HEK293 (cell line): ENCODE measurements at regions not wholly inside any gene's neighbourhood (a gene's known extent, or its start where the extent isn't known, plus 50 kb on each side); places are given as distances from the start of the nearest gene placed in this dataset.

Source experiments
- CTCF ChIA-PET: fragments of 350-600 bp; formaldehyde crosslinking; extraction: SDS; loops from one replicate; lab custom pipeline; 2021; ENCODE audit warnings: antibody characterized with exemption; lab: Yijun Ruan, JAX
- POLR2A ChIA-PET: fragments of 300-600 bp; formaldehyde crosslinking; extraction: SDS; loops from one replicate; lab custom pipeline; 2020; ENCODE audit warnings: antibody characterized with exemption, inconsistent platforms; lab: Yijun Ruan, JAX
- H3K27ac ChIP-seq: fragments of 200-500 bp; sonication (Bioruptor generic); 2 replicates; pipeline ENCODE4 v1.5.1; 2014; ENCODE audit warnings: low read depth, low read length, control low read depth, inconsistent platforms; ENCODE audit errors: extremely low read depth
- H3K36me3 ChIP-seq, 2 experiments: fragments of 200-500 bp in 1 of 2; sonication (Bioruptor generic) in 1 of 2; 1 replicate in 1 of 2; 2 replicates in 1 of 2; pipeline ENCODE4 v1.5.1; 2014 to 2017; ENCODE audit warnings: inconsistent platforms in 2 of 2, low read length in 2 of 2; ENCODE audit not compliant: control insufficient read depth in 2 of 2, insufficient read depth in 1 of 2
- H3K4me1 ChIP-seq: fragments of 200-500 bp; sonication (Bioruptor generic); 2 replicates; pipeline ENCODE4 v1.5.1; 2014; ENCODE audit warnings: mild to moderate bottlenecking, low read length, inconsistent platforms; ENCODE audit not compliant: control insufficient read depth, insufficient read depth
- H3K4me3 ChIP-seq: 2 replicates; pipeline ENCODE4 v1.5.1; 2011; ENCODE audit warnings: low read depth, mild to moderate bottlenecking, control low read depth, low read length, moderate library complexity
- H3K9me3 ChIP-seq: fragments of 200-500 bp; sonication (Bioruptor generic); 2 replicates; pipeline ENCODE4 v1.5.1; 2014; ENCODE audit warnings: low read depth, low read length, inconsistent platforms; ENCODE audit not compliant: control insufficient read depth, insufficient read depth
- BCL6B ChIP-seq: fragments of 450-650 bp; formaldehyde crosslinking; IDR thresholded peaks from 2 replicates; pipeline ENCODE4 v1.5.1; 2017; ENCODE audit warnings: missing biosample characterization, missing genetic modification characterization
- INSM2 ChIP-seq: fragments of 450-650 bp; formaldehyde crosslinking; IDR thresholded peaks from 2 replicates; pipeline ENCODE4 v1.5.1; 2016; ENCODE audit warnings: missing biosample characterization, missing genetic modification characterization
- KLF1 ChIP-seq: fragments of 450-650 bp; formaldehyde crosslinking; IDR thresholded peaks from 2 replicates; pipeline ENCODE4 v1.5.1; 2016; ENCODE audit warnings: missing biosample characterization, missing genetic modification characterization
- KLF16 ChIP-seq: fragments of 450-650 bp; formaldehyde crosslinking; IDR thresholded peaks from 2 replicates; pipeline ENCODE4 v1.5.1; 2017; ENCODE audit warnings: missing biosample characterization, missing genetic modification characterization
- OSR2 ChIP-seq: fragments of 450-650 bp; formaldehyde crosslinking; IDR thresholded peaks from 2 replicates; pipeline ENCODE4 v1.5.1; 2016; ENCODE audit warnings: missing biosample characterization, missing genetic modification characterization
- PRDM10 ChIP-seq: fragments of 450-650 bp; formaldehyde crosslinking; IDR thresholded peaks from 2 replicates; pipeline ENCODE4 v1.5.1; 2016; ENCODE audit warnings: missing biosample characterization, missing genetic modification characterization
- YY1 ChIP-seq: fragments of 450-650 bp; formaldehyde crosslinking; IDR thresholded peaks from 2 replicates; pipeline ENCODE4 v1.5.1; 2018; ENCODE audit warnings: missing biosample characterization, missing genetic modification characterization
- ZNF121 ChIP-seq: fragments of 450-650 bp; formaldehyde crosslinking; IDR thresholded peaks from 2 replicates; pipeline ENCODE4 v1.5.1; 2016; ENCODE audit warnings: missing biosample characterization, missing genetic modification characterization
- ZNF175 ChIP-seq: fragments of 450-650 bp; formaldehyde crosslinking; IDR thresholded peaks from 2 replicates; pipeline ENCODE4 v1.5.1; 2016; ENCODE audit warnings: missing biosample characterization, missing genetic modification characterization
- ZNF19 ChIP-seq: fragments of 450-650 bp; formaldehyde crosslinking; IDR thresholded peaks from 2 replicates; pipeline ENCODE4; 2016; ENCODE audit warnings: missing biosample characterization, missing genetic modification characterization, low read depth
- ZNF2 ChIP-seq: fragments of 450-650 bp; formaldehyde crosslinking; IDR thresholded peaks from 2 replicates; pipeline ENCODE4 v1.5.1; 2016; ENCODE audit warnings: missing biosample characterization, missing genetic modification characterization
- ZNF214 ChIP-seq: fragments of 450-650 bp; formaldehyde crosslinking; IDR thresholded peaks from 2 replicates; pipeline ENCODE4 v1.5.1; 2017; ENCODE audit warnings: missing biosample characterization, mild to moderate bottlenecking, missing genetic modification characterization, borderline replicate concordance
- ZNF223 ChIP-seq: fragments of 450-650 bp; formaldehyde crosslinking; IDR thresholded peaks from 2 replicates; pipeline ENCODE4 v1.5.1; 2016; ENCODE audit warnings: missing biosample characterization, missing genetic modification characterization
- ZNF239 ChIP-seq: fragments of 450-650 bp; formaldehyde crosslinking; IDR thresholded peaks from 2 replicates; pipeline ENCODE4 v1.5.1; 2016; ENCODE audit warnings: missing biosample characterization, missing genetic modification characterization
- ZNF26 ChIP-seq: fragments of 450-650 bp; formaldehyde crosslinking; IDR thresholded peaks from 2 replicates; pipeline ENCODE4 v1.5.1; 2016; ENCODE audit warnings: missing biosample characterization, missing genetic modification characterization
- ZNF394 ChIP-seq: fragments of 450-650 bp; formaldehyde crosslinking; IDR thresholded peaks from 2 replicates; pipeline ENCODE4 v1.5.1; 2016; ENCODE audit warnings: missing biosample characterization, missing genetic modification characterization, mild to moderate bottlenecking, moderate library complexity, borderline replicate concordance
- ZNF398 ChIP-seq: fragments of 450-650 bp; formaldehyde crosslinking; IDR thresholded peaks from 2 replicates; pipeline ENCODE4 v1.5.1; 2017; ENCODE audit warnings: missing biosample characterization, missing genetic modification characterization
- ZNF596 ChIP-seq: fragments of 450-650 bp; IDR thresholded peaks from 2 replicates; pipeline ENCODE4 v1.5.0; 2018; ENCODE audit warnings: missing biosample characterization, mild to moderate bottlenecking, missing genetic modification characterization, moderate library complexity
- ZNF645 ChIP-seq: fragments of 450-650 bp; formaldehyde crosslinking; IDR thresholded peaks from 2 replicates; pipeline ENCODE4; 2016; ENCODE audit warnings: missing biosample characterization, missing genetic modification characterization
- ZNF660 ChIP-seq: fragments of 450-650 bp; IDR thresholded peaks from 2 replicates; pipeline ENCODE4 v1.5.1; 2018; ENCODE audit warnings: missing biosample characterization, mild to moderate bottlenecking, missing genetic modification characterization
- ZNF768 ChIP-seq: fragments of 450-650 bp; formaldehyde crosslinking; IDR thresholded peaks from 2 replicates; pipeline ENCODE4 v1.5.1; 2018; ENCODE audit warnings: missing biosample characterization, mild to moderate bottlenecking, missing genetic modification characterization
- ZNF776 ChIP-seq: fragments of 450-650 bp; formaldehyde crosslinking; IDR thresholded peaks from 2 replicates; pipeline ENCODE4 v1.5.0; 2017; ENCODE audit warnings: missing biosample characterization, missing genetic modification characterization, borderline replicate concordance
- ZNF843 ChIP-seq: fragments of 450-650 bp; formaldehyde crosslinking; IDR thresholded peaks from 2 replicates; pipeline ENCODE4 v1.5.1; 2016; ENCODE audit warnings: missing biosample characterization, missing genetic modification characterization
- ZXDB ChIP-seq: fragments of 450-650 bp; formaldehyde crosslinking; IDR thresholded peaks from 2 replicates; pipeline ENCODE4 v1.5.1; 2016; ENCODE audit warnings: missing biosample characterization, missing genetic modification characterization

- CTCF ChIA-PET, result no interaction called here
- H3K9me3 ChIP-seq, result no peaks in the 10 kb centered on the region
- TF ChIP-seq YY1 (tag by site-specific recombination) (no peak), ZNF19 (no peak), ZNF398 (no peak), KLF1 (tag by site-specific recombination) (no peak), ZNF223 (tag by site-specific recombination) (no peak), ZNF660 (tag by site-specific recombination) (no peak), ZNF214 (tag by site-specific recombination) (no peak), BCL6B (tag by site-specific recombination) (no peak), ZNF645 (tag by site-specific recombination) (no peak), ZNF768 (tag by site-specific recombination) (no peak), KLF16 (no peak), ZNF239 (no peak), ZNF596 (no peak), ZXDB (tag by site-specific recombination) (no peak), INSM2 (tag by site-specific recombination) (no peak), ZNF121 (tag by site-specific recombination) (no peak)
Observed at GRCh38 chr7:26076691-26077090, 75.3 kb upstream of the NFE2L3 start.

GRCh38 chr7:26078437-26079336 is 73.3 kb upstream of the NFE2L3 start:
- ChIA-PET POLR2A (no interaction called here), CTCF (interaction anchor here (0.5 to 5.8 kb wide), 27 partner anchors 9 to 625 kb away, joined by 3 to 68 read pairs (median 4); no protein-coding TSS in a partner anchor)
- H3K4me3 ChIP-seq, result peak overlapping the region; percentile 19; the same call in 1 of the 2 replicates
- no peaks in the 10 kb centered on the region for H3K9me3 ChIP-seq
- H3K4me1 ChIP-seq, result peaks cover 23% of the 10 kb centered on the region
- H3K27ac ChIP-seq, result no peak overlapping the region
- no peaks in the 10 kb centered on the region for H3K36me3 ChIP-seq
- TF ChIP-seq ZNF2 (tag by site-specific recombination) (no peak), ZNF394 (peak; percentile 80), ZNF223 (tag by site-specific recombination) (no peak), OSR2 (peak; percentile 58), ZNF175 (no peak), ZNF843 (tag by site-specific recombination) (no peak), ZNF26 (no peak), ZNF776 (no peak), PRDM10 (tag by site-specific recombination) (no peak)

More at GRCh38 chr7:26076691-26077090, 75.3 kb upstream of the NFE2L3 start:
- Histone ChIP-seq H3K4me1 (peaks cover 18% of the 10 kb centered on the region), H3K36me3 (no peaks in the 10 kb centered on the region), H3K27ac (no peak overlapping the region), H3K4me3 (no peak overlapping the region)
- POLR2A ChIA-PET, result no interaction called here
